IMR-90 (cell line): ENCODE measurements at regions not wholly inside any gene's neighbourhood (a gene's known extent, or its start where the extent isn't known, plus 50 kb on each side); places are given as distances from the start of the nearest gene placed in this dataset.

Experiments used
- CEBPB ChIP-seq: IDR thresholded peaks from 2 replicates; pipeline ENCODE4 v1.6.1; 2012; ENCODE audit warnings: low read depth, low read length, improper control_type of control experiment
- CHD1 ChIP-seq: IDR thresholded peaks from 2 replicates; pipeline ENCODE4 v1.6.1; 2012; ENCODE audit warnings: low read depth, low read length, improper control_type of control experiment
- CTCF ChIP-seq: conservative IDR thresholded peaks from 2 replicates; pipeline ENCODE4 v1.5.1; 2012; ENCODE audit warnings: mild to moderate bottlenecking, low read depth, low read length, improper control_type of control experiment
- MAFK ChIP-seq: IDR thresholded peaks from 2 replicates; pipeline ENCODE4 v1.6.1; 2012; ENCODE audit warnings: low read depth, low read length, improper control_type of control experiment
- MXI1 ChIP-seq: IDR thresholded peaks from 2 replicates; pipeline ENCODE4 v1.6.1; 2012; ENCODE audit warnings: low read depth, mild to moderate bottlenecking, low read length, moderate library complexity, borderline replicate concordance
- NFE2L2 ChIP-seq: fragments of 150-350 bp; IDR thresholded peaks from 2 replicates; pipeline ENCODE4 v1.6.1; 2016; ENCODE audit warnings: low read depth, mild to moderate bottlenecking, low read length
- POLR2A ChIP-seq: IDR thresholded peaks from 2 replicates; pipeline ENCODE4 v1.6.1; 2012; ENCODE audit warnings: mild to moderate bottlenecking, low read depth, low read length
- RCOR1 ChIP-seq: IDR thresholded peaks from 2 replicates; pipeline ENCODE4 v1.6.1; 2012; ENCODE audit warnings: mild to moderate bottlenecking, low read length, improper control_type of control experiment; ENCODE audit not compliant: insufficient replicate concordance
- RFX5 ChIP-seq: IDR thresholded peaks from 2 replicates; pipeline ENCODE4 v1.8.0; 2012; ENCODE audit warnings: low read depth, mild to moderate bottlenecking, low read length, moderate library complexity
- USF2 ChIP-seq: fragments of 150-350 bp; IDR thresholded peaks from 2 replicates; pipeline ENCODE4 v1.6.1; 2017; ENCODE audit warnings: mild to moderate bottlenecking, antibody characterized with exemption, low read length, low read depth

- TF ChIP-seq CTCF (no peak), POLR2A (no peak), MAFK (no peak), RFX5 (no peak), USF2 (no peak), RCOR1 (no peak), CEBPB (no peak), NFE2L2 (no peak), MXI1 (no peak), CHD1 (no peak)
Measured at GRCh38 chr10:123595661-123596060, 70.5 kb upstream of the GPR26 start.
